ENCODE measurements at regions not wholly inside any gene's neighbourhood (a gene's known extent, or its start where the extent isn't known, plus 50 kb on each side); places are given as distances from the start of the nearest gene placed in this dataset.

DNA sequence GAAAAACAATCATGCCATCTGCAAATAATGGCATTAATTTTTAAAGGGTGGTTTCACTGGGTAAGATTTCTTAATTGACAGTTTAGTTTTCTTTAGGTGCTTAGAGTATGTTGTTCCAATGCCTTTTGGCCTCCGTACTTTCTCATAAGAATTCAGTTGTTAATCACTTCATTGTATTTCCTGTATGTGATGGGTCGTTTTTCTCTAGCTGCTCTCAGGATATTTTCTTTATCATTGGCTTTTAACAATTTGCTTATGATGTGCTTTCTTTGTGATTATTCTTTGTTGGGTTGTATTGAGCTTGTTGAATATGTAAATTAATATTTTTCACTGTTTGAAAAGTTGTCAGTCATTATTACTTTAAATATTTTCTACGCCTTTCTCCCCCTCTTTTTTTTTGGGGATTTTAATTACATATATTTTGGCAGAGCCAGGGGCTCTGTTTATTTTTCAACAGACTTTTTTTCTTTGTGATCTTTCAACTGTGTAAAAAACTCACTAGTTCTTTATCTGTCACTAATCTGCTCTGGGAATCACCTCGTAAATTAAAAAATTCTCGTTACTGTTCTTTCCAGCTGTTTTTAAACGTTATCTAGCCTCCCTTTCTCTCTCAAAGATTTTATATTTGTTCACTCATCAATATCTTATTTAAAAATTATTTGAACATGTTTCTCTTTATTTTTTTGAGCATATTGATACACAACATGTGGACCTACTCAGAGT is 56.2 kb upstream of the IL1R1 start:
- H3K36me3 ChIP-seq (replicated peaks in 1 of 2; ENCODE audit: control insufficient read depth in 1 of 2, insufficient read depth in 2 of 2, low read length in 2 of 2): no peaks in the 10 kb centered on the region
- no peaks in the 10 kb centered on the region for H3K9me3 ChIP-seq (replicated peaks in 1 of 2; ENCODE audit: control insufficient read depth in 1 of 2, insufficient read depth in 1 of 2, low read length in 2 of 2)
- Mint-ChIP-seq H3K36me3 (no peaks in the 10 kb centered on the region), H3K27ac (no peak overlapping the region), H3K4me1 (peaks cover 25% of the 10 kb centered on the region), H3K27me3 (ENCODE audit: low read depth in 3 of 3) (peaks cover 1 to 5% (median 3%) of the 10 kb centered on the region in 3 donors), H3K4me3 (peak overlapping the region in 1 of 2 donors; percentile 35), H3K9me3 (peaks cover 2 to 15% (median 9%) of the 10 kb centered on the region in 7 donors)
- no peaks in the 10 kb centered on the region for H3K27me3 ChIP-seq (ENCODE audit: control insufficient read depth in 2 of 2, insufficient read depth in 2 of 2, low read length in 2 of 2)
- peaks cover 21 to 26% of the 10 kb centered on the region in 2 donors for H3K4me1 ChIP-seq (ENCODE audit: control insufficient read depth in 1 of 2, insufficient read depth in 2 of 2, low read length in 2 of 2)
- intact Hi-C loops (cut with micrococcal nuclease): no loop called here
- no peaks in the 10 kb centered on the region for H4K20me1 ChIP-seq (ENCODE audit: insufficient read depth, low read length)
- TF ChIP-seq, protein P1, sequence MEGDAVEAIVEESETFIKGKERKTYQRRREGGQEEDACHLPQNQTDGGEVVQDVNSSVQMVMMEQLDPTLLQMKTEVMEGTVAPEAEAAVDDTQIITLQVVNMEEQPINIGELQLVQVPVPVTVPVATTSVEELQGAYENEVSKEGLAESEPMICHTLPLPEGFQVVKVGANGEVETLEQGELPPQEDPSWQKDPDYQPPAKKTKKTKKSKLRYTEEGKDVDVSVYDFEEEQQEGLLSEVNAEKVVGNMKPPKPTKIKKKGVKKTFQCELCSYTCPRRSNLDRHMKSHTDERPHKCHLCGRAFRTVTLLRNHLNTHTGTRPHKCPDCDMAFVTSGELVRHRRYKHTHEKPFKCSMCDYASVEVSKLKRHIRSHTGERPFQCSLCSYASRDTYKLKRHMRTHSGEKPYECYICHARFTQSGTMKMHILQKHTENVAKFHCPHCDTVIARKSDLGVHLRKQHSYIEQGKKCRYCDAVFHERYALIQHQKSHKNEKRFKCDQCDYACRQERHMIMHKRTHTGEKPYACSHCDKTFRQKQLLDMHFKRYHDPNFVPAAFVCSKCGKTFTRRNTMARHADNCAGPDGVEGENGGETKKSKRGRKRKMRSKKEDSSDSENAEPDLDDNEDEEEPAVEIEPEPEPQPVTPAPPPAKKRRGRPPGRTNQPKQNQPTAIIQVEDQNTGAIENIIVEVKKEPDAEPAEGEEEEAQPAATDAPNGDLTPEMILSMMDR (IDR thresholded peaks at IDR 0.05): no peak
- H3K4me3 ChIP-seq (replicated peaks in 1 of 3; ENCODE audit: low read depth in 2 of 3, low read length in 3 of 3): no peak overlapping the region
- DNase-seq: no peak
- no peak overlapping the region for H3K9ac ChIP-seq (ENCODE audit: insufficient read depth, low read length, poor library complexity, severe bottlenecking)
- H3K4me2 ChIP-seq (replicated peaks; ENCODE audit: extremely low read depth, low read length, poor library complexity, severe bottlenecking): no peak overlapping the region
- H2AFZ ChIP-seq (ENCODE audit: insufficient read depth, low read depth, low read length, poor library complexity, severe bottlenecking): no peak overlapping the region
- no CpG with 5 or more reads among the region's 6 CpGs for WGBS (ENCODE audit: insufficient coverage)
- no peak overlapping the region for H3K27ac ChIP-seq (ENCODE audit: low read depth in 1 of 2, low read length in 2 of 2)
- H3K79me2 ChIP-seq (ENCODE audit: insufficient read depth, low read length): no peaks in the 10 kb centered on the region

- Histone ChIP-seq H3K79me2 (ENCODE audit: insufficient read depth, low read length) (no peaks in the 10 kb centered on the region), H3K4me3 (replicated peaks in 1 of 3; ENCODE audit: low read depth in 2 of 3, low read length in 3 of 3) (no peak overlapping the region), H3K9me3 (replicated peaks in 1 of 2; ENCODE audit: control insufficient read depth in 1 of 2, insufficient read depth in 1 of 2, low read length in 2 of 2) (no peaks in the 10 kb centered on the region), H3K36me3 (replicated peaks in 1 of 2; ENCODE audit: control insufficient read depth in 1 of 2, insufficient read depth in 2 of 2, low read length in 2 of 2) (no peaks in the 10 kb centered on the region), H4K20me1 (ENCODE audit: insufficient read depth, low read length) (no peaks in the 10 kb centered on the region), H2AFZ (ENCODE audit: insufficient read depth, low read depth, low read length, poor library complexity, severe bottlenecking) (no peak overlapping the region), H3K27ac (ENCODE audit: low read depth in 1 of 2, low read length in 2 of 2) (no peak overlapping the region), H3K27me3 (ENCODE audit: control insufficient read depth in 2 of 2, insufficient read depth in 2 of 2, low read length in 2 of 2) (no peaks in the 10 kb centered on the region), H3K4me2 (replicated peaks; ENCODE audit: extremely low read depth, low read length, poor library complexity, severe bottlenecking) (no peak overlapping the region), H3K4me1 (ENCODE audit: control insufficient read depth in 1 of 2, insufficient read depth in 2 of 2, low read length in 2 of 2) (peaks cover 5 to 13% of the 10 kb centered on the region in 2 donors), H3K9ac (ENCODE audit: insufficient read depth, low read length, poor library complexity, severe bottlenecking) (no peak overlapping the region)
- H3K27ac Mint-ChIP-seq: no peak overlapping the region
- peaks cover 0 to 1% (median 1%) of the 10 kb centered on the region in 3 donors for H3K27me3 Mint-ChIP-seq (ENCODE audit: low read depth in 3 of 3)
- H3K9me3 Mint-ChIP-seq: peaks cover 2 to 15% (median 9%) of the 10 kb centered on the region in 7 donors
- intact Hi-C loops (cut with micrococcal nuclease): no loop called here
- peaks cover 5% of the 10 kb centered on the region for H3K4me1 Mint-ChIP-seq
- no peak overlapping the region for H3K4me3 Mint-ChIP-seq
- no peak for DNase-seq
- TF ChIP-seq, protein P1 (IDR thresholded peaks at IDR 0.05): no peak
- H3K36me3 Mint-ChIP-seq: no peaks in the 10 kb centered on the region
Observed at GRCh38 chr2:102091121-102091520, 51.4 kb upstream of the IL1R1 start.
